ENCODE measurements at regions not wholly inside any gene's neighbourhood (a gene's known extent, or its start where the extent isn't known, plus 50 kb on each side); places are given as distances from the start of the nearest gene placed in this dataset.
"Not testable (repeated sequence)": the region's sequence is repeated elsewhere in the genome, so short reads cannot be mapped to it uniquely, and the experiment has no call there.

- CTCF ChIA-PET: no interaction called here
- no peak for TF ChIP-seq SUZ12 (IDR thresholded peaks at IDR 0.05)
- no peak for TF ChIP-seq ELF4 (IDR thresholded peaks at IDR 0.05)
- no peak for TF ChIP-seq FOXK2 (IDR thresholded peaks at IDR 0.05)
- no peak for TF ChIP-seq FOXA1 (IDR thresholded peaks at IDR 0.05)
- no peak for TF ChIP-seq LEF1 (IDR thresholded peaks at IDR 0.05; ENCODE audit: borderline replicate concordance)
- no peak for TF ChIP-seq ZNF384 (IDR thresholded peaks at IDR 0.05)
- no peak for TF ChIP-seq TARDBP (IDR thresholded peaks at IDR 0.05)
- TF ChIP-seq BHLHE40 (IDR thresholded peaks at IDR 0.05; ENCODE audit: borderline replicate concordance): no peak
- TF ChIP-seq NFRKB (IDR thresholded peaks at IDR 0.05): no peak
- TF ChIP-seq L3MBTL2 (conservative IDR thresholded peaks at IDR 0.05): no peak
- no peak for TF ChIP-seq SP1 (IDR thresholded peaks at IDR 0.05)
- no peak for TF ChIP-seq PKNOX1 (IDR thresholded peaks at IDR 0.05)
- POLR2A ChIA-PET: no interaction called here
- DNase-seq (ENCODE audit: extremely low spot score): no peak
These were observed 1061.2 kb downstream of the DIPK2A start for GRCh38 chr3:145032791-145033190.

GRCh38 chr3:145035682-145036081 lies 1064.1 kb downstream of the DIPK2A start:
- CTCF ChIA-PET: no interaction called here
- POLR2A ChIA-PET: no interaction called here
- DNase-seq (ENCODE audit: extremely low spot score): no peak
- TF ChIP-seq L3MBTL2 (conservative IDR thresholded peaks at IDR 0.05) (no peak), BHLHE40 (IDR thresholded peaks at IDR 0.05; ENCODE audit: borderline replicate concordance) (no peak), ELF4 (IDR thresholded peaks at IDR 0.05) (no peak), FOXM1 (IDR thresholded peaks at IDR 0.05; ENCODE audit: borderline replicate concordance) (no peak), SP1 (IDR thresholded peaks at IDR 0.05) (no peak), NFRKB (IDR thresholded peaks at IDR 0.05) (no peak), PKNOX1 (IDR thresholded peaks at IDR 0.05) (no peak)

- DNase-seq (ENCODE audit: extremely low spot score); CTCF ChIA-PET; POLR2A ChIA-PET: not testable (repeated sequence)
These were observed 1082.4 kb downstream of the DIPK2A start for GRCh38 chr3:145054055-145054454.

- TF ChIP-seq ARNT (IDR thresholded peaks at IDR 0.05) (no peak), SP1 (IDR thresholded peaks at IDR 0.05) (no peak), CTBP1 (IDR thresholded peaks at IDR 0.05; ENCODE audit: borderline replicate concordance) (no peak), TARDBP (IDR thresholded peaks at IDR 0.05) (no peak), BHLHE40 (IDR thresholded peaks at IDR 0.05; ENCODE audit: borderline replicate concordance) (no peak), FOXK2 (IDR thresholded peaks at IDR 0.05) (no peak), NFRKB (IDR thresholded peaks at IDR 0.05) (no peak), HDGF (IDR thresholded peaks at IDR 0.05; ENCODE audit: borderline replicate concordance) (no peak), ELF4 (IDR thresholded peaks at IDR 0.05) (no peak), LEF1 (IDR thresholded peaks at IDR 0.05; ENCODE audit: borderline replicate concordance) (no peak), PKNOX1 (IDR thresholded peaks at IDR 0.05) (no peak), FOXA1 (IDR thresholded peaks at IDR 0.05) (no peak), SUZ12 (IDR thresholded peaks at IDR 0.05) (no peak), L3MBTL2 (conservative IDR thresholded peaks at IDR 0.05) (no peak), ZNF384 (IDR thresholded peaks at IDR 0.05) (no peak), FOXM1 (IDR thresholded peaks at IDR 0.05; ENCODE audit: borderline replicate concordance) (no peak)
- ChIA-PET POLR2A (no interaction called here), CTCF (no interaction called here)
- no peak for DNase-seq (ENCODE audit: extremely low spot score)
These were observed 1083.9 kb downstream of the DIPK2A start for GRCh38 chr3:145055375-145056076.

- POLR2A ChIA-PET: no interaction called here
- CTCF ChIA-PET: interaction anchor here (0.6 kb wide), 1 partner anchor 470 kb away, joined by 3 read pairs; no protein-coding TSS in a partner anchor
- no peak for DNase-seq (ENCODE audit: extremely low spot score)
- TF ChIP-seq SP1 (IDR thresholded peaks at IDR 0.05) (no peak), BHLHE40 (IDR thresholded peaks at IDR 0.05; ENCODE audit: borderline replicate concordance) (no peak), ELF4 (IDR thresholded peaks at IDR 0.05) (no peak), HDGF (IDR thresholded peaks at IDR 0.05; ENCODE audit: borderline replicate concordance) (no peak), FOXA1 (IDR thresholded peaks at IDR 0.05) (no peak), FOXK2 (IDR thresholded peaks at IDR 0.05) (no peak), L3MBTL2 (conservative IDR thresholded peaks at IDR 0.05) (no peak), TARDBP (IDR thresholded peaks at IDR 0.05) (no peak), SUZ12 (IDR thresholded peaks at IDR 0.05) (no peak), CTBP1 (IDR thresholded peaks at IDR 0.05; ENCODE audit: borderline replicate concordance) (no peak)
These were observed 1086.9 kb downstream of the DIPK2A start for GRCh38 chr3:145058483-145058882.

GRCh38 chr3:145063616-145064015 lies 1092.0 kb downstream of the DIPK2A start:
- POLR2A ChIA-PET: no interaction called here
- DNase-seq (ENCODE audit: extremely low spot score): no peak
- no peak for TF ChIP-seq TARDBP (IDR thresholded peaks at IDR 0.05)
- no peak for TF ChIP-seq FOXM1 (IDR thresholded peaks at IDR 0.05; ENCODE audit: borderline replicate concordance)
- no peak for TF ChIP-seq L3MBTL2 (conservative IDR thresholded peaks at IDR 0.05)
- TF ChIP-seq ZNF384 (IDR thresholded peaks at IDR 0.05): no peak
- no peak for TF ChIP-seq ELF4 (IDR thresholded peaks at IDR 0.05)
- no peak for TF ChIP-seq PKNOX1 (IDR thresholded peaks at IDR 0.05)
- no peak for TF ChIP-seq NFRKB (IDR thresholded peaks at IDR 0.05)
- no peak for TF ChIP-seq HDGF (IDR thresholded peaks at IDR 0.05; ENCODE audit: borderline replicate concordance)
- no peak for TF ChIP-seq FOXA1 (IDR thresholded peaks at IDR 0.05)
- TF ChIP-seq LEF1 (IDR thresholded peaks at IDR 0.05; ENCODE audit: borderline replicate concordance): no peak
- TF ChIP-seq ARNT (IDR thresholded peaks at IDR 0.05): no peak
- TF ChIP-seq CTBP1 (IDR thresholded peaks at IDR 0.05; ENCODE audit: borderline replicate concordance): no peak
- CTCF ChIA-PET: no interaction called here
